ENCODE measurements at regions not wholly inside any gene's neighbourhood (a gene's known extent, or its start where the extent isn't known, plus 50 kb on each side); places are given as distances from the start of the nearest gene placed in this dataset.

DNA sequence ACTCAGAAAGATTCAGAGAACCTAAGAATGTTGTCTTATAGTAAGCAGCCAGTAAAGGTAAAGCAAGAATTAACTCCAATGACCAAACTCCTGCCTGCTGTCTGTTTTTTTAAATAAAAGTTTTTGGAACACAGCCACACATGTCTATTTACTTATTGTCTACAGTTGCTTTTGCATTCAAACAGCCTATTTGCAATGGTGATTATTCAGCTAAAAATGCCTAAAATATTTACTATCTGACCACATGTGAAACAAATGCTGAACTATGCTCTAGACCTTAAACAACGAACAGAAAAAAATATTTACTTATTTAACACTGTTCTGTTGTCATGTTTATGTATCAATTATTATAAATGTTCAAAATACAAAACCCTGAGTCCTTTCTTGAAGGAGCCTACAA lies 1246.6 kb downstream of the FAM181B start:
- H3K27ac ChIP-seq (ENCODE audit: low read depth, low read length), result no peak overlapping the region
- no peaks in the 10 kb centered on the region for H4K20me1 ChIP-seq (ENCODE audit: control insufficient read depth, insufficient read depth, low read depth, low read length)
- H3K9me2 ChIP-seq (replicated peaks; ENCODE audit: control insufficient read depth, low read length), result no peaks in the 10 kb centered on the region
- no peaks in the 10 kb centered on the region for H3F3A ChIP-seq (ENCODE audit: control insufficient read depth, insufficient read depth)
- no peak overlapping the region for H3K4me2 ChIP-seq (ENCODE audit: low read length)
- H3K27me3 ChIP-seq (ENCODE audit: control insufficient read depth, low read length), result no peaks in the 10 kb centered on the region
- H3K4me1 ChIP-seq (ENCODE audit: control insufficient read depth, low read length), result no peaks in the 10 kb centered on the region
- no peaks in the 10 kb centered on the region for H3K36me3 ChIP-seq (ENCODE audit: control insufficient read depth, low read length)
- H3K4me3 ChIP-seq (ENCODE audit: low read length), result no peak overlapping the region
- H3K9me3 ChIP-seq (ENCODE audit: control insufficient read depth, insufficient read depth, low read length), result no peaks in the 10 kb centered on the region
- no peak for TF ChIP-seq EZH2phosphoT487 (IDR thresholded peaks at IDR 0.05; ENCODE audit: borderline replicate concordance, low read length)
- TF ChIP-seq, protein P1, sequence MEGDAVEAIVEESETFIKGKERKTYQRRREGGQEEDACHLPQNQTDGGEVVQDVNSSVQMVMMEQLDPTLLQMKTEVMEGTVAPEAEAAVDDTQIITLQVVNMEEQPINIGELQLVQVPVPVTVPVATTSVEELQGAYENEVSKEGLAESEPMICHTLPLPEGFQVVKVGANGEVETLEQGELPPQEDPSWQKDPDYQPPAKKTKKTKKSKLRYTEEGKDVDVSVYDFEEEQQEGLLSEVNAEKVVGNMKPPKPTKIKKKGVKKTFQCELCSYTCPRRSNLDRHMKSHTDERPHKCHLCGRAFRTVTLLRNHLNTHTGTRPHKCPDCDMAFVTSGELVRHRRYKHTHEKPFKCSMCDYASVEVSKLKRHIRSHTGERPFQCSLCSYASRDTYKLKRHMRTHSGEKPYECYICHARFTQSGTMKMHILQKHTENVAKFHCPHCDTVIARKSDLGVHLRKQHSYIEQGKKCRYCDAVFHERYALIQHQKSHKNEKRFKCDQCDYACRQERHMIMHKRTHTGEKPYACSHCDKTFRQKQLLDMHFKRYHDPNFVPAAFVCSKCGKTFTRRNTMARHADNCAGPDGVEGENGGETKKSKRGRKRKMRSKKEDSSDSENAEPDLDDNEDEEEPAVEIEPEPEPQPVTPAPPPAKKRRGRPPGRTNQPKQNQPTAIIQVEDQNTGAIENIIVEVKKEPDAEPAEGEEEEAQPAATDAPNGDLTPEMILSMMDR (IDR thresholded peaks at IDR 0.05; ENCODE audit: low read depth, low read length, poor library complexity, severe bottlenecking), result no peak
- H3K79me2 ChIP-seq (ENCODE audit: control insufficient read depth, low read length), result no peaks in the 10 kb centered on the region

DNA sequence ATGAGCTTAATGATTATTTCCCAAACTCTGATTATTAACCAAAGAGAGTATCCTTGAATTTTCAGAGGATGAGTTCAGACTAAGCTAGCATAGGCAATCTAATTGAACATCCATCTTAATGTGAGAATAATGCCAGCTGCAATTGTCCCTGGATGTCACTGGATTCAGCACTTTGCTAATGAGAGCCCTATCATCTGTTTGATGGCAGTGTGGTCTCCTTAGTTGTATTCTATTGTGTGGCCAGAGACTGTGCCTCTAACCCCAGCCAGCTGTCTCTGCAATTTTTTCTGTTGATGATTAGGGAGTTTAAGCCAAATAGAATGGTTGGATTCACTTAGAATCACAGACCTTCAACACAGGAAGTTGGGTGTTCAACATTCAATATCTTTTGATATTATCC lies 1249.5 kb downstream of the FAM181B start:
- Histone ChIP-seq H3K9me2 (replicated peaks; ENCODE audit: control insufficient read depth, low read length) (no peaks in the 10 kb centered on the region), H3K36me3 (ENCODE audit: control insufficient read depth, low read length) (no peaks in the 10 kb centered on the region), H3K27me3 (ENCODE audit: control insufficient read depth, low read length) (no peaks in the 10 kb centered on the region), H3K4me2 (ENCODE audit: low read length) (no peak overlapping the region), H3K27ac (ENCODE audit: low read depth, low read length) (no peak overlapping the region), H3F3A (ENCODE audit: control insufficient read depth, insufficient read depth) (no peaks in the 10 kb centered on the region), H4K20me1 (ENCODE audit: control insufficient read depth, insufficient read depth, low read depth, low read length) (no peaks in the 10 kb centered on the region), H3K9me3 (ENCODE audit: control insufficient read depth, insufficient read depth, low read length) (no peaks in the 10 kb centered on the region), H3K4me3 (ENCODE audit: low read length) (no peak overlapping the region), H3K79me2 (ENCODE audit: control insufficient read depth, low read length) (no peaks in the 10 kb centered on the region), H3K4me1 (ENCODE audit: control insufficient read depth, low read length) (no peaks in the 10 kb centered on the region)
- TF ChIP-seq, protein P1 (IDR thresholded peaks at IDR 0.05; ENCODE audit: low read depth, low read length, poor library complexity, severe bottlenecking), result no peak
- TF ChIP-seq EZH2phosphoT487 (IDR thresholded peaks at IDR 0.05; ENCODE audit: borderline replicate concordance, low read length), result no peak

DNA sequence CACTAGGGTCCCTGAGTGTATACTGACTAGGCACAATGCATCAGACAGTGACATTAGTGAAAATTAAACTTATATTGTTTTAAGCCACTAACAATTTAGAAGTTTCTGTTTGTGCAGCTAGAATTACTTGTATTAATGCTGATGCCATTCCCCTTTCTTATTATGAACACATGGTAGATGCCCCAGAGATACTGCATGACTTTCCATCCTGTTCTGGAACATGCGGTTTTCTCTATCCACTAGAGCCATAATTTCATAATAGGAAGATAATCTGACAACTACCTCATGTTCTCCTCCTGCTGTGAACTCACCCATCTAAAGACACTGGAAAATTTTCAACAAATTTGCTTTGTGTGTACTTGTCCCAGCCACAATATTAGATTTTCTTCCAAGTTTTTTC lies 1256.4 kb downstream of the FAM181B start:
- Histone ChIP-seq H3K4me1 (ENCODE audit: control insufficient read depth, low read length) (no peaks in the 10 kb centered on the region), H3K9me2 (replicated peaks; ENCODE audit: control insufficient read depth, low read length) (no peaks in the 10 kb centered on the region), H3K27me3 (ENCODE audit: control insufficient read depth, low read length) (no peaks in the 10 kb centered on the region), H3K4me3 (ENCODE audit: low read length) (no peak overlapping the region), H3K79me2 (ENCODE audit: control insufficient read depth, low read length) (no peaks in the 10 kb centered on the region), H4K20me1 (ENCODE audit: control insufficient read depth, insufficient read depth, low read depth, low read length) (no peaks in the 10 kb centered on the region), H3K9me3 (ENCODE audit: control insufficient read depth, insufficient read depth, low read length) (no peaks in the 10 kb centered on the region), H3K36me3 (ENCODE audit: control insufficient read depth, low read length) (no peaks in the 10 kb centered on the region), H3K27ac (ENCODE audit: low read depth, low read length) (no peak overlapping the region), H3F3A (ENCODE audit: control insufficient read depth, insufficient read depth) (no peaks in the 10 kb centered on the region), H3K4me2 (ENCODE audit: low read length) (no peak overlapping the region)
- TF ChIP-seq EZH2phosphoT487 (IDR thresholded peaks at IDR 0.05; ENCODE audit: borderline replicate concordance, low read length), result no peak
- TF ChIP-seq, protein P1 (IDR thresholded peaks at IDR 0.05; ENCODE audit: low read depth, low read length, poor library complexity, severe bottlenecking), result no peak

DNA sequence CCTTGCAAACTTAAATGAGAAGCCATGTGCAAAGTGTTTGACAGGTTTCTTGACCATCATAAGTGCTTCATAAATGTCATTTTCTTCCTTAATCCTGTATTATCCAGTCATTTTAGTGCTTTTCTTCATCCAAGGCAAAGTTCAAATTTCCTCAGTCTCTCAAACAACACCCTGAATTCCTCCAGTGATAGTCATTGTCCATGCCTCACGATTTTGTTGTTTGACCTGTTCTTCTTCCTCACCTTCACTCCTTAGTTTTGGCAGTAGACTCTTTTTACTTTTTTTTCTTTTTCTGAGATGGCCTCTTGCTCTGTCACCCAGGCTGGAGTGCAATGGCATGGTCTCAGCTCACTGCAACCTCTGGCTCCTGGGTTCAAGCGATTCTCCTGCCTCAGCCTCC lies 1257.3 kb downstream of the FAM181B start:
- Histone ChIP-seq H3F3A (ENCODE audit: control insufficient read depth, insufficient read depth) (no peaks in the 10 kb centered on the region), H3K27ac (ENCODE audit: low read depth, low read length) (no peak overlapping the region), H3K4me3 (ENCODE audit: low read length) (no peak overlapping the region), H3K9me3 (ENCODE audit: control insufficient read depth, insufficient read depth, low read length) (no peaks in the 10 kb centered on the region), H3K9me2 (replicated peaks; ENCODE audit: control insufficient read depth, low read length) (no peaks in the 10 kb centered on the region), H4K20me1 (ENCODE audit: control insufficient read depth, insufficient read depth, low read depth, low read length) (no peaks in the 10 kb centered on the region), H3K4me1 (ENCODE audit: control insufficient read depth, low read length) (no peaks in the 10 kb centered on the region), H3K79me2 (ENCODE audit: control insufficient read depth, low read length) (no peaks in the 10 kb centered on the region), H3K36me3 (ENCODE audit: control insufficient read depth, low read length) (no peaks in the 10 kb centered on the region), H3K27me3 (ENCODE audit: control insufficient read depth, low read length) (no peaks in the 10 kb centered on the region), H3K4me2 (ENCODE audit: low read length) (no peak overlapping the region)
- TF ChIP-seq, protein P1 (IDR thresholded peaks at IDR 0.05; ENCODE audit: low read depth, low read length, poor library complexity, severe bottlenecking), result no peak
